Esophagus squamous epithelium (tissue), 4 donors: ENCODE measurements at regions not wholly inside any gene's neighbourhood (a gene's known extent, or its start where the extent isn't known, plus 50 kb on each side); places are given as distances from the start of the nearest gene placed in this dataset.

Experiments
- CTCF ChIP-seq, 6 experiments: fragments of 450-650 bp in 4 of 6; fragments of 200-600 bp in 2 of 6; sonication (generic) in 2 of 6; IDR thresholded peaks; one replicate each; pipeline ENCODE4 v1.5.1; 2016 to 2019; ENCODE audit warnings: antibody characterized with exemption in 6 of 6, mild to moderate bottlenecking in 4 of 6, moderate library complexity in 4 of 6
- POLR2A ChIP-seq, 4 donors: fragments of 450-650 bp; IDR thresholded peaks; one replicate each; pipeline ENCODE4 v1.6.1; 2017; ENCODE audit warnings: antibody characterized with exemption in 4 of 4, mild to moderate bottlenecking in 4 of 4, moderate library complexity in 3 of 4

GRCh38 chr9:36484124-36484523 lies 84.1 kb upstream of the RNF38 start:
- TF ChIP-seq CTCF (IDR thresholded peaks at IDR 0.05) (no peak), POLR2A (IDR thresholded peaks at IDR 0.05) (no peak)
